ENCODE measurements at regions not wholly inside any gene's neighbourhood (a gene's known extent, or its start where the extent isn't known, plus 50 kb on each side); places are given as distances from the start of the nearest gene placed in this dataset.

GRCh38 chr12:40522837-40523236 is 169.4 kb upstream of the CNTN1 start:
- TF ChIP-seq CTCF (IDR thresholded peaks at IDR 0.05) (no peak), POLR2A (IDR thresholded peaks at IDR 0.05) (no peak)
